ENCODE measurements at regions not wholly inside any gene's neighbourhood (a gene's known extent, or its start where the extent isn't known, plus 50 kb on each side); places are given as distances from the start of the nearest gene placed in this dataset.
"Not testable (repeated sequence)": the region's sequence is repeated elsewhere in the genome, so short reads cannot be mapped to it uniquely, and the experiment has no call there.

- no peak for DNase-seq
These were observed 53.5 kb downstream of the XCL2 start for GRCh38 chr1:168490306-168490705.

- DNase-seq: no peak
These were observed 55.7 kb downstream of the XCL2 start for GRCh38 chr1:168488138-168488537.

GRCh38 chr1:168486820-168487219, 57.0 kb downstream of the XCL2 start:
- not testable (repeated sequence) for DNase-seq

DNA sequence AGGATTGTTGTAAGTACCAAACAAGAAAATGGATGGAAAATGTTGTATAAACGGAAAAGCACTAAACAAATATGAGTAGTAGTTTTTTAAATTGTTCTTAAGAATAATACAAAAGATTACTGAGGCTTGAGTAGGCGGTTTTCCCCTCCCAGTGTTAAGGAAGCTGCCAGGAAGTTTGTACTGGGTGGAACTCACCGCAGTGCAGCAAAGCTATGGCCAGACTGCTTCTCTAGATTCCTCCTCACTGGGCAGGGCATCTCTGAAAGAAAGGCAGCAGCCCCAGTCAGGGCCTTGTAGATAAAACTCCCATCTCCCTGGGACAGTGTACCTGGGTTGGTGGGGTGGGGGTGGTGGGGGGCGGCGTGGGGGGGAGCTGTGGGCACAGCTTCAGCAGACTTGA, 58.7 kb downstream of the XCL2 start:
- DNase-seq: no peak

GRCh38 chr1:168484083-168484482, 59.7 kb downstream of the XCL2 start:
- no peak for DNase-seq

DNA sequence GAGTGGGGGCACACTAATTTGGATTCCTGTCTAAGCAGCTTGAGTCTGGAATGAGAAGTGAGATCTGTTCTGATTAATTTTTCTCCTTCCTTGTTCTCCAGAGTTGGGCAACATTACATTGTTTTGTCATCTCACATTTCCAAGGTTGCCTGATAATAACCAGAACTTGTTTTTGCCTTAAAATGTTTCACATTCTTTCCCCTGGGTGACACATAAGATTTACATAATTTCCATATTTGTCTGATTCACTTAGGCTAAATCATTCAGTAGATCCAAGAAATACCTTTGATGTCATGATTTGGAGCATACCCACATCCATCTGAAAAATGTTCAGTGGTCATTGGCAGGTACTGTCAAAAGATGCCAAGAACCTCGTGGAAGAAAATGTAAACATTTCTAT, 60.3 kb downstream of the XCL2 start:
- no peak for DNase-seq

- no peak for DNase-seq
These were observed 61.7 kb downstream of the XCL2 start for GRCh38 chr1:168482106-168482505.

DNA sequence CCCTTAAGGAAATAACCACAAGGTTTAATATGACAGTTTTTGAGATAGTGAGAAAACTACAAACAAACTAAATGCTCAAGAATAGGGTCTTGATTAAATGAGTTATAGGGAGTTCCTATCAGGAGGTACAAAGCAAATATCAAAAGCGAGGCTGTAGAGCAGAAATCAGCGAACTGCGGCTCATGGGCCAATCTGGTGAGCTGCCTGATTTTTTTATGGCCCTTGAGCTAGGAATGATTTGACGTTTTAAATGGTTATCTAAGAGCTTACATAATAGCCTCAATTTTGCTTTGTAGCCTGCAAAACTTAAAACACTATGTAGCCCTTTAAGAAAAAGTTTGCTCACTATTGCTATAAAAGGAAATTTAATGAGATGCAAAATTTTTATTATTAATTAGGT, 62.2 kb downstream of the XCL2 start:
- no peak for DNase-seq

DNA sequence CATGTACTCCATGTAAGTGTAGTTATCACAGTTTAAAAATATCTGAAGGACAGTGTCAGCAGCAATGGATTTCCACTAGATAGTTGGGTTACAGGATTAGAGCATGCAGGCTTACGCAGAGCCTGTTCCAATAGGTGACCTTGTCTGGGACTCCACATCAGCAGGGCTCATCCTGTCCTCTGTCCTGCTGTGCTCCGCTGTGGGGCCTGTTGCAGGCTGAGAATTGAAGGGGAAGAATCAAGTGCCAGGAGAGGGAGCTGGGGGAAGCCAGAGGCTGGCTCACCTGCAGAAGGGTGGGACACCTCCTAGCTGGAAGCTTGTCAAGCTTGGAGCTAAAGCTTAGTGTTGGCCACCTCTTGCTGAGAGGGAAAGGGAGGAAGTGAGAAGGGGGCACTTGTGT, 62.8 kb downstream of the XCL2 start:
- DNase-seq: no peak

DNA sequence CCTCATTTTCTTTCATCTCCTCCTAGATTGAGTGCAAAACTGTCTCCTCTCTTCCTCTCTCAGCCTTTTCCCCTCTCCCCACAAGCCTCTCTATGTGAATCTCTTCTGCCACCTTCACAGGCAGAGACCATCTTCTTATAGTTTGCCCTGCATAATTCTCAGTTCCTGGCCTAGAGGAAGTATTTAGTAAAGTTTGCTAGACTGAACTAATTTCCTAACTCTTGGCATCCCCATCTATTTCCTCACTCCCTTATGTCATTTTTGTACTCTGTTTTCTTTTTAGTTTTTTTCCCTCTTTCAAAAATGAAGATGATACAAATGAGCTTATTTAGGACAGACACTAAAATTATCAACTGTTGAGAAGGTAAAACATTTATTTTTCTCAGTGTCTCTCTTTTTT, 66.0 kb downstream of the XCL2 start:
- no peak for DNase-seq

- no peak for DNase-seq
These were observed 67.0 kb downstream of the XCL2 start for GRCh38 chr1:168476588-168477385.

DNA sequence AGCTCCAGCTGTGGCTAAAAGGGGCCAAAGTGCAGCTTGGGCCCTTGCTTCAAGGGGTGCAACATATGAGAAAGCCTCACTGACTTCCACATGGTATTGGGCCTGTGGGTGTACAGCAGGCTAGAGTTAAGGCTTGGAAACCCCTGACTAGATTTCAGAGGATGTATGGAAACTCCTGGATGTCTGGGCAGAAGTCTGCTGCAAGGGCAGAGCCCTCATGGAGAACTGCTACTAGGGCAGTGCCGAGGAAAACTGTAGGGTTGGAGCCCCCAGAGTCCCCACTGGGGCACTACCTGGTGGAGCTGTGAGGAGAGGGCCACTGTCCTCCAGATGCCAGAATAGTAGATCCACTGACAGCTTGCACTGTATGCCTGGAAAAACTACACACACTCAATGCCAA, 69.5 kb downstream of the XCL2 start:
- DNase-seq: no peak

DNA sequence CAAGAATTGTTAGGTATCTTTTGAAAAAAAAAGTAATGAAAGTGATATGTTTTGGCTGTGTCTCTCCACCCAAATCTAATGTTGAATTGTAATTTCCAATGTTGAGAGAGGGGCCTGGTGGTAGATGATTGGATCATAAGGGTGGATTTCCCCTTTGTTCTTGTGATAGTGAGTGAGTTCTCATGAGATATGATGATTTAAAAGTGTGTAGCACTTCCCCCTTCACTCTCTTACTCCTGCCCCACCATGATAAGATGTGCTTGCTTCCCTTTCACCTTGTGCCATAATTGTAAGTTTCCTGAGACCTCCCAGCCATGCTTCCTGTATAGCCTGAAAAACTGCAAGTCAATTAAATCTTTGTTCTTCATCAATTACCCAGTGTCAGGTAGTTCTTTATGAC, 70.7 kb downstream of the XCL2 start:
- no peak for DNase-seq

- DNase-seq: peak; percentile 59
These were observed 71.6 kb downstream of the XCL2 start for GRCh38 chr1:168472223-168472622.

- peak; percentile 59 for DNase-seq
These were observed 72.8 kb downstream of the XCL2 start for GRCh38 chr1:168470901-168471431.

DNA sequence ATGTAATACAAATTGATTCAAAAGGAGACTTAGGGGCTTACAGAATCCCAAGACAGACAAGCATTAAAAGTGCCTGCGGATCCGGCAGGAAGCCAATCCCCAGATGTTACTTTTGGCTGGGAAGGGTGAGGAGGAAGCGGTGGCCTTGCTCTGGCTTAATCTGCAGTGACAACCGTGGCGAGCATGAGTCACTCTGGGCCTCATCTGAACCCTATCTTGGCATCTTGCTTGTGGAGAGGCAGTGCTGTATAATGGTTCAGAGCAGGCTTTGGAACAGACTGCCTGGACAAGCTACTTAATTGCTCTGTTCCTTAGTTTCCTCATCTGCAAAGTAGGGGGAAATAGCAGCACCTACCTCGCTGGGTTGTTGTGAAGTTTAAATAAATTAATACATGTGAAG, 74.1 kb downstream of the XCL2 start:
- DNase-seq: peak; percentile 62

DNA sequence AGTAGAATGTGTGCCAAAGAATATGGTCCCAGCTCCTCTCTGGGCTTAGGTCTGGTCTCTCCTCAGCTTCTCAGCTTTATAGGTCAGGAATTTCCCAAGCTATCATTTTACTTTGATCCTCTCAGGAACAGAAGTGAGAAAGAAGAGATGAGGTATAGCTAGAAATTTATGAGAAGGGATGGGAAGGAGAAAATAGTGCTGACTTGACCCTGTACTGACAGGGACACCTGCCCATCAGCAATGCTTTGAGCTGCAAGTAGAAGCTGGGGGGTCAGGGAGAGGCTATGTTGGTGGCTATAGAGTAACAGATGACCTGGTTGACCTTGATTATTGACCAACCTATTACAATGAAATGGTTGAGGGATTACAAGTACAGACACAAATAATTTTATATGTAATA, 75.0 kb downstream of the XCL2 start:
- no peak for DNase-seq

GRCh38 chr1:168468042-168468809, 75.6 kb downstream of the XCL2 start:
- peak; percentile 9 for DNase-seq

GRCh38 chr1:168467452-168467851, 76.3 kb downstream of the XCL2 start:
- no peak for DNase-seq

DNA sequence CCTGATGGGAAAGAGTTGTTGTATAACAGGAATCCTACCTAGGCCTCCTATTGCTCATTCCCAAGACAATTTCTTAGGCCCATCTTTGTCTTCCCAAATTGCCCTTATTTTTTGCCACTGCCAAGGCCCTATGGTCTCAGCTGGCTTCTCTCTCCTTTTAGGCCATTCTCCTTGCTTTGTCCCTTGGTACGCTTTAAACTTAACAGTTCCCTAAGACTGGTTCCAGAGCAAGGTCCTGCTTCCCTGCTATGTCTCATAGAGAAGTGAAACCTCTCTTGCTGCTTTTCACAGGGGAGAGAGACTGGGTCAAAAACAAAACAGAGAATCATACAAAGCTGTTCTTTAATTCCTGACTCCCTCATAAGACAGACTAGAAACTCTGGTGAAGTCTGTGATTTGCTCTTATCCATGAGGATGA, 77.1 kb downstream of the XCL2 start:
- no peak for DNase-seq

GRCh38 chr1:168466092-168466713, 77.6 kb downstream of the XCL2 start:
- peak; percentile 58 for DNase-seq

DNA sequence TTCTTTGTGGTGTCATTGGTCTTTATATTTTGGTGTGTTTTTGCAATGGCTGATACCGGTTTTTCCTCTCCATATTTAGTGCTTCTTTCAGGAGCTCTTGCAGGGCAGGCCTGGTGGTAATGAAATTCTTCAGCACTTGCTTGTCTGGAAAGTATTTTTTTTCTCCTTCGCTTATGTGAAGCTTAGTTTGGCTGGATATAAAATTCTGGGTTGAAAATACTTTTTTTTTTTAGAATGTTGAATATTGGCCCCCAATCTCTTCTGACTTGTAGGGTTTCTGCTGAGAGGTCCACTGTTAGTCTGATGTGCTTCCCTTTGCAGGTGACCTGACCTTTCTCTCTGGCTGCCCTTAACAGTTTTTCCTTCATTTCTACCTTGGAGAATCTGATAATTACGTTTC, 82.7 kb downstream of the XCL2 start:
- not testable (repeated sequence) for DNase-seq

DNA sequence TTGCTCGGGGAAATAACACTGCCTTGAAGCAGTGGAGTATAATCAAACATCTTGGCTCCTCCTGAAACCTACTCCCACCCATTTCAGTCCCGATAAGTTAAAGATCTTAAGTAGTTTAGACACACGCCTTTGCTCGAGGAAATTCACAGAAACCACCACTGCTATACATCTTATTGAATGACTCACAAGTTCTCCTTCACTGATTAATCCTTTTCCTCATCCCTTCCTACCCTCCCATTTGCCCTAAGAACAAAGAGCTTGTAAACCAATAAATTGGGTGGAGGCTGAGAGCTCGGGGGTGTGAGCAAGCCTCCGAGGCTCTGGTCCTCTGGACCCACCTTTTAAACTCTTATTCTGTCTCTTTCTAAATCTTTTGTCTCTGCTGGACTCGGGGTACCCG, 86.5 kb downstream of the XCL2 start:
- not testable (repeated sequence) for DNase-seq

DNA sequence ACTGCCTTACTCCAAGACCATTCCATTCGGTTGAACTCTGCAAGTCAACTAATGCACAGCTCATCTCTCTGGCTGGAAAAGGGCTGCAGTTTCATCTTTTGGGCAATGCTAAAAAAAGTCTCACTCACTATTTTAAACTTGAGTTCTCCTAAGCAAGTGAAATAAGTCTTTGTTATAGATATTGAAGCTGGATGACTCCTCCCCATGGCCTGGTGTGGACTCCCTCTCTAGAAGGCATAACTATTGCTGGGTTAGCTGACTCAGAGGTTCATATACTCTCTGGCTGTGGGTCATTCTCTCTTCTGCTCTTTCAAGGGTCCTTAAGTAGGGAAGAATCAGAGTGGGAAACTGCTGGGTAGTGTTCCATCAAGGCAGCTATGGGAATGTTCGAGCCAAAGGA, 88.0 kb downstream of the XCL2 start:
- DNase-seq: no peak
